Peyer's patch (tissue), 4 donors: ENCODE measurements at regions not wholly inside any gene's neighbourhood (a gene's known extent, or its start where the extent isn't known, plus 50 kb on each side); places are given as distances from the start of the nearest gene placed in this dataset.

Experiments used
- CTCF ChIP-seq, 6 experiments: fragments of 450-650 bp in 4 of 6; fragments of 200-600 bp in 2 of 6; sonication (generic) in 1 of 6; IDR thresholded peaks; one replicate each; pipeline ENCODE4 v1.5.1; 2017 to 2019; ENCODE audit warnings: antibody characterized with exemption in 6 of 6, mild to moderate bottlenecking in 3 of 6, moderate library complexity in 1 of 6
- POLR2A ChIP-seq, 2 donors: fragments of 450-650 bp; IDR thresholded peaks; one replicate each; pipeline ENCODE4 v1.5.1; 2017; ENCODE audit warnings: antibody characterized with exemption in 2 of 2, mild to moderate bottlenecking in 2 of 2, moderate library complexity in 2 of 2

DNA sequence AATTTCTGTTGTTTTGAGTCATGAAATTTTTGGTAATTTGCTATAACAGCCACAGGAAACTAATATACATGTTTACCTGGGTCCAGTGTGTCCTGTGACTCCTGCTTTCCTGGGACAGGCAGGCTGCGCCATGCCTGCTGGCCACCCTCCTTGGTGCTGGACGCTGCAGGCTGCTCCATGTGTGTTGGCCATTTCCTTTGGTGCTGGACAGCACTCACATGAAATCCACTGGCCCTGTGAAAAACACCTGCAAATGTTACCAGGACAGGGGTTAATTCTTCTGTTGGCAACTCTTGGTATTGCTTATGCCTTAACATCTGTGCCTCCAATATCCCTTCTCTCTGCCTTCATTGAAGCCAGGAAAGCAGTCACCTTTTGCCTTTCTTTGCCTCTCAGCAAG is 86.9 kb upstream of the ATP10A start:
- TF ChIP-seq CTCF (IDR thresholded peaks at IDR 0.05) (no peak), POLR2A (IDR thresholded peaks at IDR 0.05) (no peak)
